ENCODE measurements at regions not wholly inside any gene's neighbourhood (a gene's known extent, or its start where the extent isn't known, plus 50 kb on each side); places are given as distances from the start of the nearest gene placed in this dataset.

DNA sequence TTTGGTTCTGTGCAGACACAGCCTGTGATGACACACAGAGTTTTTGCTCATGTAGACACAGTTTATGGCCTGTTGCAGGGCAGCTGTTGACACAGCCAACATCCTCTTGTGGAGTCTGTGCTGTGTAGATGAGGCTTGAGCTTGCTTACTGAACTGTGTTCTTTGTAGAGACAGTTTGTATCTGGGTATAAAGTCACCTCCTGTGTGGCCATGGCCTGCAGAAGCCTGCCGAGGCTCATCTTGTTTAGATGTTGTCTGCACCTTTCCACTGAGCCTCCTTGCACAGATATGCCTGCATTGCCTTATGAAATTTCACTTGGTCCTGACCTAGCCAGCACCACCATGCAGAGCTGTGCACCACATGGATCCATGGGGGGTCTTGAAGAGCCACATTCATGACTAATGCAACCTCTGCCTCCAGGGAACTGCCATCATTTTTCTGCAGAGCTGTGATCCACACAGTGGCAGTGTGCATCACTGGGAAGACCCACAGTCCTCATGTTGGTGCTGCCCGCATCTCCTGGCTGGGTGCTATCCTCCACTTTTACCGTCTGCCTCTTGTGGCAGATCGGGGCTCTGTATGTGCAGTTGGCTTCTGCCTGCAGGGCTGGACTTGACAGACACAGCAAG lies 198.0 kb upstream of the MAMLD1 start:
- no peak for DNase-seq (ENCODE audit: low spot score)

- DNase-seq (ENCODE audit: low spot score): no peak
Measured at GRCh38 chrX:150165776-150166610, 197.1 kb upstream of the MAMLD1 start.

DNA sequence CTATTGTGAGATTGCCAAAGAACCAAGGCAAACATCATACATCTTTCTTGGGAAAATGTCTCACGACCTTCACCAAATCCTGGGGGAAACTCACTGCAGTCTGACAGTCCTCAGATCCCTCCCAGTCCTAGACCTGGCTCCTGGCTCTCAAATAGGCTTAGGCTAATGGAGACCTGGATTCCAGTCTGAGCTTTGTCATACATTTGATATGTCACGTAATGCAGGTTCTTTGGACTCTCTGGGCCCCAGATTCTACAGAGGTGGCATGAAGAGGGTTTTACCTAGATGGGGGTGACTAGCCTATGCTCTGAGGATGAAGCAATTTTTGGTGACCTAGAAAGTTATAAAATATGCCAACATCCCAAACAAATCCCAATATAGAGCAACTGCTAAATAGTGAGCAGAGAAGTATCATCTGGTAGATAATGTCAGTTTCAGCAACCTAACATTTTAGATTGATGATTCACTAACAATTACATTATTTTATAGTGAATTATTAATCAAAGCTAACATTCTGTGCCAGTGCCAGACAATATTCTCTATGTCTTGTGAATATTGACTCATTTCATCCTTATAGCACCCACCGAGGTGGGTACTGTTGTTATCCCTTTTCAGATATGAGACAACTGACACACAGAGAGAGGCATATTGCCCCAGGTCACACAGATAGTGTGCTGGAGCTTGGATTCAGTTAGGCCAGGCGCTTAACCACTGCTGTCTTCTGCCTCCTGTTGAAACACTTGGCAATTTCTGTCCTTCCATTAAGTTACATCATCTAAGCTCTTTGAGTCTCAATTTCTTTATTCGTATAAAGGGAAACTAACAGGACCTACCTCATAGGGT lies 195.4 kb upstream of the MAMLD1 start:
- no peak for DNase-seq (ENCODE audit: low spot score)

GRCh38 chrX:150182161-150182560 lies 181.0 kb upstream of the MAMLD1 start:
- no peak for DNase-seq (ENCODE audit: low spot score)

GRCh38 chrX:150184491-150184890 lies 178.6 kb upstream of the MAMLD1 start:
- no peak for DNase-seq (ENCODE audit: low spot score)

DNA sequence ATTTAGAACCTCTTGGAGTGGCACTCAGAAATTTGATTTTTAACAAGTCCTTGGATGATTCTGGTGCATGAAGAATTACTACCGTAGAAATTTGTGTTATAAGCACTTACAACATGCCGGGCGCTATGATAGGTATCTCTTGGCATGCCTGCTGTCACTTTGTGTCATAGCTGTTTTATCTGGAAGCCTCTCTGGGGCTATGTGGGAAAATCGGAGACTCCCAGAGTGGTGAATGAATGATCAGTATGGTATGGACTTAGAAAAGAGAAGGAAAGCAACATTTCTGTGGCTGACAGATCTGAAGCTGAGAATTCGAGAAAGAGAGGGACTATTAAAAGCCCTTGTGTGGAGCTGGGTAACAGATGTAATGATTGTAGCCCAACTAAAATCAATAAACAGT lies 177.4 kb upstream of the MAMLD1 start:
- no peak for DNase-seq (ENCODE audit: low spot score)

DNA sequence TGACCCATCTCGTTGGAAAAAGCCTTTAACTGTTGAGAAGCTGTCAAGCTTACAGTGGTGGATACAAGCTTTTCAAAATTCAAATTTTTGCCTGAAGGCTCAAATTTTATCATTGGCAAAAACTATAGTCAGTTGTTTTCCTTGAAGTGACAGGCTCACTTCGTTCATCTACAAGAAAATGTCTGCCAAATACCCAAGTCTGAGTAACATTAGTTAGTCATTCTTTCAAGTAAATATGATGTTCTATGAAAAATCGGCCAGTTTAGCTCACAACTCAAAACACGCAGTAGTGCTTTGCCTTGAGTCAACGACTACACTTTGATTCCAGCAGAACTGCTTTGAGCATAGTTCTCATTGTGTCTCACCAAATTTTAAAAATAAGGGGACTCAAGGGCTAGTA lies 170.3 kb upstream of the MAMLD1 start:
- no peak for DNase-seq (ENCODE audit: low spot score)

DNA sequence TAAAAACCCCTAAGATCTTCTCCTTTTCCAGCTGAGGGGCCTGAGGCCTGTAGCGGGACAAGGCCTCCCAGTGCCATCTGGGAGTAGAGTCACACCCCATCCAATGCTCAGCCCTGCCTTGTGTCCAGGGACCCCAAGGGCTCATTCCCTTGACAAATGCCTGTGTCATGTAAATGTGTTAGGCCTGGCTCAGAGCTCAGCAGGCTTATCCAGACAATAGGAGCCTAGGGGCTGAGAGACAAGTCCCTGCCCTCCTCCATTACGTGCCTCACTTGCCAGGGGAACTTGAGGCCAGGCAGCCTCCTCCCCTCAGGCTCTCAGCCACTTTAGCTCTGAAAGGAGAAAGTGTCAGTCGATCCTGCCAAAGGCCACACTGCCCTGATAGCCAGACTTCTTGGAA lies 166.8 kb upstream of the MAMLD1 start:
- no peak for DNase-seq (ENCODE audit: low spot score)

DNA sequence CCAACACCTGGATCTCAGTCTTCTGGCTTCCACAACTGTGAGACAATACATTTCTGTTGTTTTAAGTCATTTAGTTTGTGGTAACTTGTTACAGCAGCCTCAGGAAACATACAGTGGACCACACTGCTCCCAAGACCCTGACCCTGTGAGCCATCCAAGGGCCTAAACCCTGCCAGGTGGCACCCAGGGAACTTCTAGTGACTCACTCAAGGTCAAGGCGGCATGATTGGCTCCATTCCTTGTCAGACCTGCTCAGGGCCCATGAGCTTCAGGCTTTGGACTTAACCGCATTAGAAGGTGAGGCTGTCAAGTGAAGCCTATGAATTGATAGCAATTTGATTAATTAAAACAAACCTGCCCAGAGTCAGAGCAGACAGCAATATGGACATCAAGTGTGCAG lies 165.7 kb upstream of the MAMLD1 start:
- no peak for DNase-seq (ENCODE audit: low spot score)

GRCh38 chrX:150198776-150199175 lies 164.3 kb upstream of the MAMLD1 start:
- DNase-seq (ENCODE audit: low spot score): no peak

DNA sequence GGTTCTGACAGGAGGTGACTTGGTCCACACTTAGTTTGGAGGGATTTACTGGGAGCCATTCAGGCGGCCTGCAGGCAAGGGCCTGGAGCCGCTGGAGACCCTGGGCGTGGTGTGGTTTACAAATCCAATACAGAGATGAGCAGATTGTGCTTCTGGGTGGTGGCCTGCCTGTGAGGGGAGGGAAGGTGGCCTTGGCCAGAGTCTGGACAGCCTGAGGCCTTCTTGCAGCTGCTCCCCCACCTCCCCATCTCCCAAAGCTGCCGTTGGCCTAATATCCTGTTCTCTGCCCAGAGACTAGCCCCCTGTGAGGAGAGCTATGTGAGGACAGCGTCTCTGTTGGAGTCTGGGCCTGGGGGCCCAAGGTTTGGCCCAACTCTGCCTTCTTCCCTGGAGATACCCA lies 163.9 kb upstream of the MAMLD1 start:
- no peak for DNase-seq (ENCODE audit: low spot score)

DNA sequence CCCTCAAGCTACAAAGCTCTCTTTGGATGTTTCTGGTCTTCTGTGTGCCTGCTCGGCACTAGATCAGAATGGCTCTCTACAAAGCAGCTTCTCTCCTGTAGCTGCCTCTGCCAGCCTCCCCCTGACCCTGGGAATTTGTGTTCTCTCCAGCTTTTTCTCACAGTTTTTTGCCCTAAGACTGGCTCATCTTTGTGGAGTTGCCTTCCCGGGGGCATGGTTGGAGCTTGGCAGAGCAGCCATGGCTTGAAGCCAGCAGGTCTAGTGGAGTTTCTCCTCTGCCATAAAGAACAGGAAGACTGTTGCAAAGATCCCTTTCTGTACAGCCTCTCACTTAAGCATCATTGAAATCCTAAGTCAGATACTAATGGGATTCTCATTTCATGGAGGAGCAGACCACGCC lies 163.3 kb upstream of the MAMLD1 start:
- no peak for DNase-seq (ENCODE audit: low spot score)

- no peak for DNase-seq (ENCODE audit: low spot score)
Measured at GRCh38 chrX:150200361-150200760, 162.8 kb upstream of the MAMLD1 start.

DNA sequence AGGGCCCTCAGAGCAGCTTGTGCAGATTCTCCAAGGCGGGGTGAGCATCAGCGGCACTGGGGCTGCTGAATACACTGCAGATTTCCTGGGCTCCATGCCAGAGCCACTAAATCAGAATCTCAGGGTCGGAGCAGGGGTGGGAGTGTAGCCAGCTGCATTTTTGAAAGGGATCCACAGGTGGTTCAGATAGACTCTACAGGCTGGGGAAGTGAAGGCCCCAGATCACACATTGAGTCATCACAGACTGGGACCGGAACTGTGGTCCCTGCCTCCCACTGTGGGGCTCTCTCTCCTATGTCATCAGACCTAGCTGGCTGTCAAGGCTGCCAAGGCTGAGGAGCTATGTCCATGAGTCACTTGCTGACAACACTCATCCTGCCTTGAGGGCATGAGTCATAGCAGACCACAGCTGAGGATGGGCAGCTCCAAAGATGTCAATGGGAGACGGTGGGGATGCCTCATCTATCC lies 162.3 kb upstream of the MAMLD1 start:
- no peak for DNase-seq (ENCODE audit: low spot score)

DNA sequence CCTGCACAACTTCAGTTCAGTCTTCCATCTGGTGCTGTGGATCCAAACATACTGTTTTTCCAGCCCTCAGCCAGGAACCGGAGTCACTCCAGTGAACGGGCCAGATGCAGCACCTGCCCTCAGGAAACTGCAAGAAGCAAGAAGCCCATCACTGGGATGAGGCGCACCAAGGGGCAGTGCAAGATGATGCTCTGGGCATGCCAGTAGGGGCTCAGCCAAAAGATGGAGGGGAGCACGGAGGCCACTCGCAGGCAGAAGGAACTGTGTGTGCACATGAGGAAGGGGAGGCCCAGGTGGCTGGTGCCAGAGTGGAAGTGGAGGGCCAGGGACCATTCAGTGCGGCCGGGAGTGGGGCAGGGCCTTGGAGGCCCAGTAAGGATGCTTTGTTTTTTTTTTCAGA lies 161.7 kb upstream of the MAMLD1 start:
- DNase-seq (ENCODE audit: low spot score): no peak

- DNase-seq (ENCODE audit: low spot score): no peak
Measured at GRCh38 chrX:150201841-150202240, 161.3 kb upstream of the MAMLD1 start.

DNA sequence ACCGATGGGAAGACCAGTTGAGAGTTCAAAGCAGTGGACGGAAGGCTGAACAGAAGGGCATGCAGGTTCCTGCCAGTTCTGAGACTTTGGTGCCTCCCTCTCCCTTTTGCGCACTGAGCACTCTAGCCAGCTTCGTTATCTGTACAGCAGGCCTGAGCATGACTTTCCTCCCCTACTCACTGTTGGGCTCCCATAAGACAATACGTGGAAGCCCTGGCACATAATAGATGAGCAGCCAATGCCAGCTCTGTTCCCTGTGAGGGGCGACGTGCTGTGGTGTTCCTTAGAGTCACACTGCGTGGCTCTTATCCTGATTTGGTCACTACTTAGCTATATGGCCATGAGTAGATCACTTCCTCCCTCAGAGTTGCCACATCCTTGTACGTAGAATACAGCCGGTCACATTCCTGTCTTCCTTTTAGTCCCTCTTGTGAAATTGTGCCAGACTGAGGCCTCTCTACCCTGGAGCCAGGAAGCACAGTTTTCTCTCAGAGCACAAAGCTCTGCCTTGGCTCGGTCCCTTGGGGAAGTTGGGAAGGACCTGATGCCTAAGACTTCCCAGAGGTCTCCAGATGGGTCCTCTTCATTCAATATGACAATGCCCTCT lies 160.4 kb upstream of the MAMLD1 start:
- DNase-seq (ENCODE audit: low spot score): no peak

- DNase-seq (ENCODE audit: low spot score): no peak
Measured at GRCh38 chrX:150203248-150203645, 159.9 kb upstream of the MAMLD1 start.

GRCh38 chrX:150205011-150205410 lies 158.1 kb upstream of the MAMLD1 start:
- DNase-seq (ENCODE audit: low spot score): peak; percentile 17

- no peak for DNase-seq (ENCODE audit: low spot score)
Measured at GRCh38 chrX:150207733-150208132, 155.4 kb upstream of the MAMLD1 start.

DNA sequence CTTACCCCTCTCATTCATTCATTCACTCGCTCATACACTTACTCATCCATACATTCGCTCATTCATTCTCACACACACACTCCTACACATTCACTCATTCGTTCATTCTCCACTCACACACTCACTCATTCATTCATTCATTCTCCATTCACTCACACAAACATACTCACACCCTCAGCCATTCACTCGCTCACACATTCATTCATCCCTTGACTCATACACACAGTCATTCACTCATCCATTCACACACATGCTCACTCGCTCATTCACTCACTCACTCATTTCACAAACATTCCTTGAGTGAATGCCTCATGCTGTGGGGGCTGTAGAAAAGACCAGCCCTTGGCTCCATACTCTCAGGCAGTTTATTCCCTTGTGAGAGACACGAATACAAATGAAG lies 151.1 kb upstream of the MAMLD1 start:
- DNase-seq (ENCODE audit: low spot score): no peak

Data from HuH-7 (cell line).